Esophagus squamous epithelium (tissue), 5 donors: ENCODE measurements at regions not wholly inside any gene's neighbourhood (a gene's known extent, or its start where the extent isn't known, plus 50 kb on each side); places are given as distances from the start of the nearest gene placed in this dataset.

ENCODE experiments used
- DNase-seq: peaks from one replicate; lab custom pipeline; 2025; lab: John Stamatoyannopoulos, UW
- H3K27ac ChIP-seq, 4 donors: fragments of 200-600 bp; sonication (generic); one replicate each; pipeline ENCODE4 v1.5.1; 2016 to 2019; ENCODE audit warnings: mild to moderate bottlenecking in 1 of 4
- H3K27me3 ChIP-seq, 4 donors: fragments of 200-600 bp; sonication (generic); 1 replicate in 3 of 4; 2 replicates in 1 of 4; pipeline versions ENCODE4 v1.5.1 to v1.6.0; 2017 to 2021; ENCODE audit warnings: antibody characterized with exemption in 1 of 4
- H3K36me3 ChIP-seq, 3 donors: fragments of 200-600 bp; sonication (generic); one replicate each; pipeline ENCODE4 v1.5.1; 2016 to 2019
- H3K4me1 ChIP-seq, 3 donors: fragments of 200-600 bp; sonication (generic); one replicate each; pipeline ENCODE4 v1.5.1; 2017 to 2019
- H3K4me3 ChIP-seq, 4 donors: fragments of 200-600 bp; sonication (generic); 1 replicate in 3 of 4; 2 replicates in 1 of 4; pipeline ENCODE4 v1.5.1; 2016 to 2019; ENCODE audit warnings: mild to moderate bottlenecking in 2 of 4, moderate library complexity in 1 of 4
- H3K9me3 ChIP-seq, 3 donors: fragments of 200-600 bp; sonication (generic); one replicate each; pipeline ENCODE4 v1.5.1; 2016 to 2019
- CTCF ChIP-seq, 6 experiments: fragments of 450-650 bp in 4 of 6; fragments of 200-600 bp in 2 of 6; sonication (generic) in 2 of 6; IDR thresholded peaks; one replicate each; pipeline ENCODE4 v1.5.1; 2016 to 2019; ENCODE audit warnings: antibody characterized with exemption in 6 of 6, mild to moderate bottlenecking in 4 of 6, moderate library complexity in 4 of 6
- POLR2A ChIP-seq, 4 donors: fragments of 450-650 bp; IDR thresholded peaks; one replicate each; pipeline ENCODE4 v1.6.1; 2017; ENCODE audit warnings: antibody characterized with exemption in 4 of 4, mild to moderate bottlenecking in 4 of 4, moderate library complexity in 3 of 4
- WGBS, 2 donors: methylation state at CpG; one replicate each; pipeline ENCODE4 v1.1.5; 2018; 5-methylcytosine and 5-hydroxymethylcytosine counted together
- intact Hi-C: fragments of 100-400 bp; cut with DNase I; formaldehyde crosslinking; loops from one replicate; pipeline ENCODE4 v1.15.0; 2022
- donor health status: DM: yes; HTN: yes; CAD: no.

GRCh38 chr10:107398115-107398514, 233.6 kb upstream of the SORCS1 start:
- H3K4me3 ChIP-seq: no peak overlapping the region
- no peaks in the 10 kb centered on the region for H3K4me1 ChIP-seq
- H3K27me3 ChIP-seq: no peaks in the 10 kb centered on the region
- DNase-seq: no peak
- TF ChIP-seq CTCF (IDR thresholded peaks at IDR 0.05): no peak
- no peak for TF ChIP-seq POLR2A (IDR thresholded peaks at IDR 0.05)
- no peaks in the 10 kb centered on the region for H3K36me3 ChIP-seq
- H3K27ac ChIP-seq: no peak overlapping the region
- intact Hi-C loops: no loop called here
- no peaks in the 10 kb centered on the region for H3K9me3 ChIP-seq

- H3K9me3 ChIP-seq: no peaks in the 10 kb centered on the region
- 61% methylated on average over 4 of the region's 4 CpGs for WGBS, 2 donors
- H3K4me3 ChIP-seq: no peak overlapping the region
- H3K36me3 ChIP-seq: no peaks in the 10 kb centered on the region
- H3K27me3 ChIP-seq: no peaks in the 10 kb centered on the region
- intact Hi-C loops: no loop called here
- no peak overlapping the region for H3K27ac ChIP-seq
- no peak for DNase-seq
- TF ChIP-seq CTCF (IDR thresholded peaks at IDR 0.05): no peak
- TF ChIP-seq POLR2A (IDR thresholded peaks at IDR 0.05): no peak
- H3K4me1 ChIP-seq: no peaks in the 10 kb centered on the region
Observed at GRCh38 chr10:107391901-107392300, 227.4 kb upstream of the SORCS1 start.

GRCh38 chr10:107390563-107390962, 226.1 kb upstream of the SORCS1 start:
- intact Hi-C loops: no loop called here
- no peak for TF ChIP-seq CTCF (IDR thresholded peaks at IDR 0.05)
- no peak for TF ChIP-seq POLR2A (IDR thresholded peaks at IDR 0.05)
- no peaks in the 10 kb centered on the region for H3K4me1 ChIP-seq
- DNase-seq: no peak
- H3K27me3 ChIP-seq: no peaks in the 10 kb centered on the region
- no peaks in the 10 kb centered on the region for H3K9me3 ChIP-seq
- WGBS, 2 donors: 20 to 45% methylated on average over 1 of the region's 1 CpG
- H3K36me3 ChIP-seq: no peaks in the 10 kb centered on the region
- no peak overlapping the region for H3K4me3 ChIP-seq
- no peak overlapping the region for H3K27ac ChIP-seq

DNA sequence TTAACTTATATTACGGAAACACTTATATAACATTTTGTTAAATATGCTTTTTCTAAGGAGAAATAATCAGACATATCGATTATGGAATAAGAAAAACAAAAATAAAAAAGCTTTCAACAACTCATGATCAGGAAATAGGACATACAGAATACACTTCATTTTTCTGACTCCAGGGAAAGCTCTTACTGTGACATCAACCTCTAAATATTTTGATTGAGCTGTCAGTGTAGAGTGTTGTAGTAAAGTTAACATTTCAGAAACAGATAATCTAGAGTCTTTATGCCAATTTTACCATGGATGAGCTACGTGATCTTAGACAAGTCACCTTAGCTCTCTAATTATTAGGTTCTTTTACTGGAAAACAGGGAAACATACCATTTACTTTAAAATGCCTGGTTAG, 218.9 kb upstream of the SORCS1 start:
- Histone ChIP-seq H3K4me1 (no peaks in the 10 kb centered on the region), H3K9me3 (peaks cover 0 to 4% (median 0%) of the 10 kb centered on the region in 3 donors), H3K27ac (no peak overlapping the region), H3K4me3 (no peak overlapping the region), H3K36me3 (no peaks in the 10 kb centered on the region), H3K27me3 (no peaks in the 10 kb centered on the region)
- no peak for DNase-seq
- TF ChIP-seq CTCF (IDR thresholded peaks at IDR 0.05): no peak
- TF ChIP-seq POLR2A (IDR thresholded peaks at IDR 0.05): no peak
- 84 to 85% methylated on average over 3 of the region's 3 CpGs for WGBS, 2 donors
- intact Hi-C loops: no loop called here

DNA sequence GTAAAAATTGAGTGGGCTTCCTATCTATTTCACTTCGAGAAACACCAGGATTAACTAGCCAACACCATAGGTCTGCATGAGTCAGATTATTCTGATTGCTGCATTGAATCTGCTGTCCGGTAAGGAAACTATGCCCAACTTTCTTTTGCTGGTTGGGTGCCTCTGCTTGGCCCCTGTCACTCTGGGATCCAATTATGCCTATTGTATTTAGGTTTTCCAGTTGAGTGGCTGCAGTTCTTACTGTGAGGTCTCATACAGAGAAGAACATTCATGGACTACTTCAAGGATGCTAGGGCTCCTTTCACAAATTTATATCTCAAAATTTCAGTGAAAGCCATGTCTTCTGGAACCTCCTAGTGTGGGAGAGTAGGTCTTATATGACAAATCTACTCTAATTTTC, 215.1 kb upstream of the SORCS1 start:
- Histone ChIP-seq H3K27ac (no peak overlapping the region), H3K27me3 (no peaks in the 10 kb centered on the region), H3K36me3 (no peaks in the 10 kb centered on the region), H3K4me3 (no peak overlapping the region), H3K4me1 (no peaks in the 10 kb centered on the region), H3K9me3 (peaks cover 0 to under 1% (median 0%) of the 10 kb centered on the region in 3 donors)
- no peak for DNase-seq
- TF ChIP-seq CTCF (IDR thresholded peaks at IDR 0.05) (no peak), POLR2A (IDR thresholded peaks at IDR 0.05) (no peak)
- intact Hi-C loops: no loop called here
- 78 to 82% methylated on average over 2 of the region's 2 CpGs for WGBS, 2 donors
